CD4-positive, alpha-beta T cell treated with Interleukin-17A for 4 hours (primary cell): ENCODE measurements at regions not wholly inside any gene's neighbourhood (a gene's known extent, or its start where the extent isn't known, plus 50 kb on each side); places are given as distances from the start of the nearest gene placed in this dataset.
"Not testable (repeated sequence)": the region's sequence is repeated elsewhere in the genome, so short reads cannot be mapped to it uniquely, and the experiment has no call there.

Source experiments
- DNase-seq: peaks from one replicate; pipeline ENCODE4 v3.0.0-alpha.2; 2020; ENCODE audit warnings: mixed read lengths

GRCh38 chr1:157287462-157287861 is 149.3 kb upstream of the ETV3 start:
- DNase-seq, result no peak

- DNase-seq, result no peak
These were observed 148.6 kb upstream of the ETV3 start for GRCh38 chr1:157286646-157287420.

GRCh38 chr1:157286096-157286495 is 147.9 kb upstream of the ETV3 start:
- DNase-seq, result no peak

GRCh38 chr1:157284451-157284850 is 146.3 kb upstream of the ETV3 start:
- DNase-seq, result no peak

- DNase-seq, result no peak
These were observed 141.6 kb upstream of the ETV3 start for GRCh38 chr1:157279802-157280140.

GRCh38 chr1:157279138-157279801 is 141.1 kb upstream of the ETV3 start:
- no peak for DNase-seq

GRCh38 chr1:157278383-157279137 is 140.4 kb upstream of the ETV3 start:
- no peak for DNase-seq

GRCh38 chr1:157277913-157278312 is 139.7 kb upstream of the ETV3 start:
- no peak for DNase-seq

GRCh38 chr1:157277281-157277680 is 139.1 kb upstream of the ETV3 start:
- no peak for DNase-seq

GRCh38 chr1:157274698-157275534 is 136.7 kb upstream of the ETV3 start:
- DNase-seq, result no peak

GRCh38 chr1:157272729-157273524 is 134.7 kb upstream of the ETV3 start:
- DNase-seq, result no peak

- no peak for DNase-seq
These were observed 134.1 kb upstream of the ETV3 start for GRCh38 chr1:157272264-157272663.

GRCh38 chr1:157270705-157271274 is 132.6 kb upstream of the ETV3 start:
- DNase-seq, result no peak

GRCh38 chr1:157269656-157270375 is 131.6 kb upstream of the ETV3 start:
- DNase-seq, result no peak

- no peak for DNase-seq
These were observed 124.7 kb upstream of the ETV3 start for GRCh38 chr1:157262891-157263290.

- no peak for DNase-seq
These were observed 124.2 kb upstream of the ETV3 start for GRCh38 chr1:157262422-157262821.

GRCh38 chr1:157255891-157256290 is 117.7 kb upstream of the ETV3 start:
- DNase-seq, result not testable (repeated sequence)

- DNase-seq, result not testable (repeated sequence)
These were observed 116.0 kb upstream of the ETV3 start for GRCh38 chr1:157254183-157254582.

GRCh38 chr1:157252473-157252872 is 114.3 kb upstream of the ETV3 start:
- no peak for DNase-seq

GRCh38 chr1:157249739-157250138 is 111.5 kb upstream of the ETV3 start:
- no peak for DNase-seq

GRCh38 chr1:157249326-157249725 is 111.1 kb upstream of the ETV3 start:
- no peak for DNase-seq
